HuH-7.5 (cell line): ENCODE measurements at regions not wholly inside any gene's neighbourhood (a gene's known extent, or its start where the extent isn't known, plus 50 kb on each side); places are given as distances from the start of the nearest gene placed in this dataset.
A peak's percentile ranks its signal among the peaks of the same experiment; 100 is the strongest.
"Not testable (repeated sequence)": the region's sequence is repeated elsewhere in the genome, so short reads cannot be mapped to it uniquely, and the experiment has no call there.

Experiments
- DNase-seq: peaks from one replicate; pipeline ENCODE4 v3.0.0; 2011; ENCODE audit warnings: low spot score

DNA sequence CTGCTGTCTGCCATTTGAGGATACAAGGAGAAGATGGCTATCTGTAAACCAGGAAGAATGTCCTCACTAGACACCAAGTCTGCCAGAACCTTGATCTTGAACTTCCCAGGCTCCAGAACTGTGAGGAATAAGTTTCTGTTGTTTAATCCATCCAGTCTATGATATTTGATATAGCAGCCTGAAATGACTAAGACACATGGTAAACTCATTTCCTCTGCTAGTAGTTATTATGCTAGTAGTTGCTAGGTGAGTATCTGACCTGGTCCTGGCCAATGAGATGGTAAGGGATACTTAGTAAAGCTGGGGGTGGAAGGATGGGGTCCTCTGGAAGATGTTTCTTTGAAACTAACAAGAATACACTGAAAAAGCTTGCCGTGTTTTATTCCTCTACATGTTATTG, 280.7 kb upstream of the ARHGEF26 start:
- no peak for DNase-seq

DNA sequence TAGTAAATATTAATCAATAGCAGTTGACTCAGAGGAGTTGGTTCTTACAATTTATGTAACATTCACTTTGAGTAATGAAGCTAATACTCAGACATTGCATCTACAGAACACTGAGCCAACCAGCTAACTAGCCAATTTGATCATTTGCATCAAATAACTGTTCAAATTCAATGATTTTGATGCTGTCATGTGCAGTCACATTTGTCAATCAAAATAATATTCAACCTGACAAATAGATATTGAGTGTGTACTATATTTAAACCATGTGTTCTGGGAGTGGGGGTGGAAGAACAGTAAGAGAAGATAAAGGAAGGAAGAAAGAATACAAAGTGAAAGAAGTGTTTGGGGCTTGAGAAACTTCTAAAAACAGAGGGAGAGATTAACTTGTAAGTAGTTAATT, 277.2 kb upstream of the ARHGEF26 start:
- no peak for DNase-seq

DNA sequence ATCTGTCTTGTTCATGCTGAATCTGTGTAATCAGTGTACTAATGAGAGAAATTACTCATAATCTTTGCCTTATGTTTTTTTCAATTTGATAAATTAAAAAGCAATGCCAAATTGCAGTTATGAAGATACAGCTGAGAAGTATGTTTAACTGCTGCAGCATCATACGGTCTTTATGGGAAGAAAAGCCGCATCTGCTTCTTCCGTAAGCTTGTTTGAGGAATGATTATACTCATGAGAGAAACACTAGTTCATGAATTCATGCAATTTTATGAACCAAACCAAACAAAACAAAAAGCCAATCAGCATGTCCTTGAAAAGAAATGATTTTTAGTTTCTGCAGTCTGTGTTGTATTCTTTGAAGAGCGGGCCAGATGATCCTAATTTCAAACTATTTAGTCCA, 275.9 kb upstream of the ARHGEF26 start:
- no peak for DNase-seq

DNA sequence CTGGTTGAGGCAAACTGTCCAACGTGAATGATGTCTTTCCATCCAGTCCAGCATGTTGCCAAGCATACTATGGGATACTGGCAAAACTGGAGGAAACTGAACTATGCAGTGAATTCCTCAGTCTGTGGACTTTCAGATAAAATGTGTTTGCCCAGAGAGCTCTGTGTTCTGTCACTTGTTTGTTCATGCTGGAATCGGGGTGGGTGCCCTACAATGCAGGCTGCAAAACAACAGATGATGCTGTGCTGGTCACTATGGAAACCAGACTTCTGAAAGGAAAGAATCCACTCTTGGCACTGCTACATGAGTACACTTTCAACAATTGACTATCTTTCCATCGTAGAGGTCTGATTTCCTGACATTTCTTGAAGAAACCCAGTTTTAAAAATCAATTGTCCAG, 272.5 kb upstream of the ARHGEF26 start:
- peak; percentile 22 for DNase-seq

DNA sequence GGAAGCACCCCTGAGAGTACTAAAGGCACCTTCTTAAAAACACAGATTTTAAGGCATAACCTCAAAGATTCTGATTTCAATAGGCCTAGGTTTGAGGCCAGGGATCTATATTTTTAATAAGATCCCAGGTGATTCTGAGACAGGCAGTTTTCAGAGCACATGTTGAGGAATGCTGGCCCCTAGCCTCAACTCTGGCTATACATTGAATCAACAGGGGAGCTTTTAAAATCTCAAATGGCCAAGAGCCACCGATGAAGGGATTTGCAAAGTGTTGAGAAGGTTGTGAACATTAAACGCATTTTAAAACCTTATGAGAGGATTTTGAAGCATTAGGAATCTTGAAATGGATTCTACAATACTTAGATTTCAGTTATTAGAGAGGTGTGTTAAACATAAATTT, 268.8 kb upstream of the ARHGEF26 start:
- no peak for DNase-seq

DNA sequence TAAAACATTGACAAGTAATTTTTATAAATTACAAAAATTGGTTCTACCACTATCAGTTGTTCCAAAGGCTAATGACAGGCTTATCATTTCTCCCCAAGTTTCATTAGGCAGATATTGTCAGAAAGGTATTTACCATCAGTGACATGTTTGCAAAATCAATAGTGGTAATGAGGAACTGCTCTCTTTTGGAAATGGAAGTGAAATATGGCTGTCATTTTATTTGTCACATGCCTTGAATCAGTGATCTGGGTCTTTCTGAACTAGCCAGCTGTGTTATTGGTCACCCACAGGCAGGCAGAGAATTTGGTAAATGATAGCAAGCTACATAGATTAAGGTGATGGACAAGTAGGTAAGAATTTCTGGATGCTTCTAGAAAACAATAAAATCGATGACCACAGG, 268.0 kb upstream of the ARHGEF26 start:
- no peak for DNase-seq

DNA sequence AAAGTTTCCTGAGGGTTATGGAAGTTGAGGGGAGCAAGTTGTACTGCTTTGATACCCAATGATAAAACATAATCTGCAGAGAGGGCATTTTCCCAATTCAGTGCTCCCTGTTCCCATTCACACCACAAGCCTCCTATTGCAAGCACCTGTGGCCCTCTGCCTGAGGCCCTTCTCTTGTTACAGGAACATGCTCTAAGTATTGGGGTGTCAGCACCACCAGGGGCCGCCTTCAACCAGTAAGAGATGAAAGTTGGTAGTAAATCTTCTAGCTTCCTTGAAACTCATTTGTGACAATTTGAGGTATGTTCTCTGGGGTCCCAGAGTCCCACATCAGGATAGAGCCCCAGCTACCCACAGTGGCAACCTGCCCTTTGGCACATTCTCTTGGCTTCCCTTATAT, 265.4 kb upstream of the ARHGEF26 start:
- DNase-seq: no peak

DNA sequence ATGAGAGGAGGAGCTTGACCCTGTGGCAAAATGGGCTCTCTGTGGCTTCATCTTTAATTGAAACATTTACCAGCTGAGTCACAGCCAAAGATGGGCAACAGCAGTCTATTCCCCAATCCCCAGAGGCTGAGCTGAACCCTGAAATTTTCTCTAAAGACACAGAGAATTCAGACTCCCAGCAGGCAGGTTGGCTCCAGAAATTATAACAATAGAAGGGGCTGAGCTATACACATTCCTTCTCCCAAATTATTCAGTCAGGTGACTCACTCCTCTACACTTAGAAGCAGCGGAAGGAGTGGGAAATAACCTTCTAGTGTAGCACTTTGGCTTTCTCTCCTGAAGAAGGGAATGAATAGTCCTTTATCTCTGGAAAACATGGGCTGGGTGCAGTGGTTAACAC, 264.3 kb upstream of the ARHGEF26 start:
- no peak for DNase-seq

DNA sequence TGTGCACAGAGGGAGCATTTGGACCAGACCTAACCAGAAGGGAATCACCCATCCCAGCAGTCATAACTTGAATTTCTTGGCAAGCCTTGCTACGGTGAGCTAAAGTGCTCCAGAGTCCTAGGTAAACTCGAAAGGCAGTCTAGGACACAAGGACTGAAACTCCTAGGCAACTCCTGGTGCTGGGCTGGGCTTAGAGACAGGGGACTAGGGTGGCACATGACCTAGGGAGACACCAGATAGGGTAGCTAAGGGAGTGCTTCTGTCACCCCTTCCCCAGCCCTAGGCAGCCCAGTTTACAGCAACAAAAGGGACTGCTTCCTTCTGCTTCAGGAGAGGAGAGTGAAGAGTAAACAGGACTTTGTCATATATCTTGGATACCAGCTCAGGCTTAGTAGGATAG, 256.4 kb upstream of the ARHGEF26 start:
- no peak for DNase-seq

DNA sequence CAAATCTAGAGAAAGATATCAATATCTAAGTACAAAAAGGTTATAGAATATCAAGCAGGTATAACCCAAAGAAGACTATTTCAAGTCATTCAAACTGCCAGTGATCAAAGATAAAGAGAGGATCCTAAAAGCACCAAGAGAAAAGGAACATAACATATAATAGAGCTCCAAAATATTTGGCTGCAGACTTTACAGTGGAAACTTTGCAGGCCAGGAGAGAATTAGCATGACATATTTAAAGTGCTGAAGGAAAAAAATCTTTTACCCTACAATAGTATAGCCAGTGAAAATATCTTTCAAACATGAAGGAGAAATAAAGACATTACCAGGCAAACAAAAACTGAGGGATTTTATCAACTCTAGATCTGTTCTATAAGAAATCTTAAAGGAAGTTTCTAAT, 254.3 kb upstream of the ARHGEF26 start:
- DNase-seq: no peak

DNA sequence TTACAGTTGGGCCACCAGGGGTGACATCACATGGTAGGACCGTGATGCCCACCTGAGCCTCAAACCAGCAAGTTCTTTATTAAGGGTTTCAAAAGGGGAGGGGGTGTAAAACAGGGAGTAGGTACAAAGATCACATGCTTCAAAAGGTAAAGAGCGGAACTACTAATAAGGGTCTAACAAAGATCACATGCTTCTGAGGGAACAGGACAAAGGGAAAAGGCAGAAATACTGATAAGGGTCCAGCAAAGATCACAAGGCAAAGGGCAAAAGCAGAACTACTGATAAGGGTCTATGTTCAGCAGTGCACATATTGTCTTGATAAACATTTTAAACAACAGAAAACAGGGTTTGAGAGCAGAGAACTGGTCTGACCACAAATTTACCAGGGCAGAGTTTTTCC, 246.8 kb upstream of the ARHGEF26 start:
- DNase-seq: not testable (repeated sequence)

DNA sequence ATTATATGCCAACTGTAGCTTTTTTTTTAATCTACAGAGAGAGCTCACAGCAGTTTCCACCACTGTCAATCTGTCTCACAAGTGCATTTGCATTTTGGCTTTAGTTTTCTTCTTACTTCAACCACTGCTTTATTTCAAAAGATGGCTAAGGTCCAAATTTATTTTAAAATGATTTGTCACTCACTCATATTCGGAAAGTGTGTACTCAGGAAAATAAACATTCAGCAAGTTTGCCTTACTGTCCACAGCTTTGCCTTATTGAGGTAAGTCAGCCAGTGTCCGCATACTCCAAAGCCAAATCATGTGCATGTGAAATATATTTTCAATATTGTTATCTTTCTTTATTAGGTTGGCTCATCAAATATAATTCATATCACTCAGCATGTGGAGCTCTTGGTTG, 240.7 kb upstream of the ARHGEF26 start:
- no peak for DNase-seq

DNA sequence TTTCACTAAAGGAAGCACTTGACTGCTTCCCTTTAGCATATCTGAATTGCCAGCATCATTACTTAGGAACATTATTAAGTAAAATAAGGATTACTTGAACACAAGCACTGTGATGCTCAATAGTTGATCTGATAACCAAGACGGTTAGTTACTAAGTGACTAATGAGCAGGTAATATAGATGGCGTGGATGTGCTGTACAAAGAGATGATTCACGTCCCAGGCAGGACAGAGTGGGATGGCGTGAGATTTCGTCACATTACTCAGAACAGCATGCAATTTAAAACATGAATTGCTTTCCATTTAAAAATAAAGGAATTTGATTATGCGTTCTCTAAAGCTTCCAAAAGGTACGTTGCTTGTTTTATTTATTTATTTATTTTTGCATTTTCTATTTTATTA, 240.0 kb upstream of the ARHGEF26 start:
- no peak for DNase-seq

DNA sequence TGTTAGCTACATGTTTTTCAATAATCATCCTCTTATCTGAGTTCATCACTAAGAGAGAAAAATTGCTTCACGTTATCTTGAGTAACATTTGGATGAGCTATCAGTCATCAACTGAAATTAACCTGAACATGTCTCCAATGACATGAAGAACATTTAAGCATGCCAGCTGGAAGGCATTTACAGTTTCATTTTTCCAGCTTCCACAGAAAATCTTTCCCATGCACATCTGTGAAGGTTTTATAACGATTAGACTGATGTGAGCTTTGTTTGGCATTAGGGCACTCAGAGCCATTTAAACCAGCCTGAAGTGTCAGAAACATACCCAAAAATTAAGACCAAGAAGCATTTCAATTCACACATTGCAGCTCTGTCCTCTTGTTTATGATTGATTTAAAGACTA, 235.8 kb upstream of the ARHGEF26 start:
- DNase-seq: no peak

DNA sequence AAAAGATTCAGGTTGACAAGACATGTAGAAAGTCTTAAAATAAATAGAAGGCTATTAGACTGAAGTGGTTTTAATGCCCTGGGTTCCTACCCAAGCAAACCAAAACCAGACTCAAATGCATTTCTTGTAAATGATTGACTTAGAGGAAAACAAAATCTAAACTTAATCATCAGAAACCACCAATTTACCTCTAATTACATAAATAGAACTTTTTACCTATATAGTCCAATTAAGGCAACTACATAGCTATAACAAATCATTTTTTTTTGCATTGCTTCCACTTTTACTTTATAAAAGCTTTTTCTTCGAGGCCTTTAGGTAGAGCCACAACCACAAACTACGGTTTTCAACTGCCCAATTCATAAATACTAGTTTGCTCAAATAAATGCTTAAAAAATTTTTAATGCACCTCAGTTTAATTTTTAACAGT, 231.3 kb upstream of the ARHGEF26 start:
- DNase-seq: no peak

DNA sequence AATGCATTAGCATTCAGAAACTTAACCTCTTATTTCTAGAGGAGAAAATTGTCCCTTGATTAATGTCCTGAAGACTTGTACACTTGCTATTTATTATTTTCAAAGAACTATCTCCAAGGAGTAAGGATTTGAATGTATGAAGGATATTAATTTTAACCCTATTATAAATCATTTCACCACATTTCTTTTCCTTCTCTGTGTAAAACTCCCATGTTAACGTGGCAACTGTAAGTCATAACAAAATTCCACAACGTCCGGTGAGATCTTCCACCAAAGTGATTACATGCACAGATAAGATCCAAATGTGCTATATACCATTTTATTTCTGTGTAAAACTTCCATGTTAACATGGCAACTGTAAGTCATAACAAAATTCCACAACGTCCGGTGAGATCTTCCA, 229.1 kb upstream of the ARHGEF26 start:
- DNase-seq: no peak

DNA sequence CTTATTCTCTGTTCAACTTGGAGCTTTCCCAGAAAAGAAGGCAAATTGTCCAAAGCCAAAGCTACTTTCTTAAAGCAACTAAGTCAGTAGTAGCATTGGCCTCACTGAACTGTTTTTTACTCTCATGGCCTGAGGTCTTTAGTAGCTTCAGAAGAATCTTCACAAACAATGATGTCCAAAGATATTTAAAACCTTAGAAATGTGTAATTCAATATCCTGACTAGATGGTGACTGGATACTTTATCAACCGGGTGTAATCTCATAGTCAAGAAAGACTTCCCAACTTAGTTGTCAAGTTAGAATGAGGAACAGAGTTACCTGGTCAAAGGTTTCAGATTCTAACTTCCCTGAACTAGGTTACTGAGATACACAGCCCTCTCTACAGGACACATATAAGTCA, 226.3 kb upstream of the ARHGEF26 start:
- no peak for DNase-seq

DNA sequence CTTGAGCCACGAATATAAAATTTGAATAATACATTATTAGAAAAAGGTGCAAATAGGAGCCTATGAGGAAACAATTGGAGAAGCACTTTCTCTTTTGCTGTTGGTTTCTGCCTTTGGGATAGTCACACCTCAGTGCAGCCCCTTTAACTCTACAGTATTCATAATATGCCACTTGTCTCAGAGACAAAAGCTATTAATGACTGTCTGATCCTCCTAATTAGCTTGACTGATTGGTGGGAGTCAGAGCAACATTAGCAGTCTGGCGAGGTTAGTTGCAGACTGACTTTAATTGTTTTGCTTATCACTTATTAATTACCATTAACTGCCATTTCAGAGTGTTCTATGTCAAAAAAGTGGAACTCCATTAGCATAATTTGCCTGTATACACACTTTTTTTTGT, 225.0 kb upstream of the ARHGEF26 start:
- no peak for DNase-seq

DNA sequence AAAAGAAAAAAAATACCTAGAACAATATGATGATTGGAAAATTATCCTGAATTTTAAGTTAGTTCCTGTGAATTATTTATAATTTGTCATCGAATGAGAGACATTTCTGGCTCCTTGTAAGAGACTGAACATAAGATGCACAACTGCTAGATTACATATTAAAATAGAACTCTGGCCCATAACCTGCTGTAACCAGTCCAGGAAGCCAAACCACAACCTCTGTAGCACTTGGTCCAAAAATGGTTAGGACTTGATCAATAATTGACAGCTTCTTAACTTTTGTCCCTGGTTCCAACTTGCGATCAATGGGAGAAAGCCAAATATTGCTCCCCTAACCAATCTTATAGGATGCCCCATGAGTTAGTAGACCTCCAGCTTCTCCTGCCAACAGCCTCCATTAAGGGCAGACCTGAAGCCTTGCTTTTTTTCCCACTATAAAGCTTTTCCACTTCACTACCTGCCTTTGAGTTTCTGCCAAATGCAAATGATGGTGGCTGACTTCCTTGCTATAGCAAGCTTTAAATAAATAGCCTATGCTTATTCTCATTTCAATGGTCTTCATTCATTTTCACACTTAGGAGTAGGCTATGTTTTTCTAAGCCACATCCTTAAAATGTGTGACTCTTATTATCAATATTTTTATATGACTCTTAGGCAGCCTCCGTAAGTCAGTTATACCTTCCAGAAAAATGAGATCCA, 224.0 kb upstream of the ARHGEF26 start:
- no peak for DNase-seq

DNA sequence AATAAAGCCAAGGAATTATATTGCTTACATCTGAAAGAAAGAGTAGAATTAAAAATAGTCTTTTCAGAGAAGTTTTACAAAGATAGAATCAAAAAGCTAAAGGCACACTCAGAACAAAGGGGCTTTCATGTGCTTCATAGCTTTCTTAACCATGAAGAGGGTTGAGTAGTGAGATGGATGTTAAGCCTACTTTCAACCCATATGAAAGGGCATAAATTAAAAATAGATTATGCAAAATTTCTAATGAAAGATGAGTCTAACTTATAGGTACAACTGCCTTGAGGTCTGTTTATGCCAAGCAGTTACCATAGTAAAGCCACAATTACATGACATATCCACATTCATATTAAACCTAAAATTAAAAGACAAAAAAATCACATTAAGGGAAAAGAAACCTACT, 223.3 kb upstream of the ARHGEF26 start:
- no peak for DNase-seq

DNA sequence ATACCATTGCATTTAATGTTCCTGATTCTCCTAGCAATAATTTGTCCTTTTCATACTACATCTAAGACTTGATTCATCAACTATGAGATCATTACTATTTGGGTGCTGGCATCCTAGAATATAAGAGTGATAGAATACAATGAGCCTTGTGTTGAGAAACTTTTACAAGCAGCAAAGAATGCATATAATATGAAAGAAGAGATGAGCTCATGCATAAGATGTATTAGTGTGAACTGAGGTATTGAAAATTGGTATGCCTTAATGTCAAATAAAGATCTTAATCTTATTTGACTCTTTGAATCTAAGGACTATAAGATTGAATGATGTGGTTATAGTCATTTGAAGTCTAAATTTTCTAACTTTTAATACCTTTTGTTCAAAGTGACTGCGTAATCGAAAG, 220.0 kb upstream of the ARHGEF26 start:
- no peak for DNase-seq

DNA sequence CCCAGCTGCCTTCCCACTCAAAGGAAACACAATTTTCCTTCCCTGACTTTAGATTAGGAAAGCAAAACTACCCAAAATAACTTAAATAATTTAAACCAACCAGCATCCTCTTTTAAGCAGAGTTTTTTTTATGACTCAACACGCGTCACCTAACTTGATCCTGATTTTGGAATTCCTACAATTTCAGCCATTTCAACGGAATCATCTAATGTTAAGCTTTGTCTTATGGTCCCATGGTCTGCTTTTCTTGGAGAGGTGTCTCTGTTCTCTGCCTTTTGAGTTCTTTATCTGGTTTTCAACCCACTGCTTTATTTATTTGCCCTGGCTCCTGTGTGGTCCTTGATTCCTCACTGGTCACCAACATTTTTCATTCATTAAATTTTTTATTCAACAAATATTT, 219.2 kb upstream of the ARHGEF26 start:
- no peak for DNase-seq

DNA sequence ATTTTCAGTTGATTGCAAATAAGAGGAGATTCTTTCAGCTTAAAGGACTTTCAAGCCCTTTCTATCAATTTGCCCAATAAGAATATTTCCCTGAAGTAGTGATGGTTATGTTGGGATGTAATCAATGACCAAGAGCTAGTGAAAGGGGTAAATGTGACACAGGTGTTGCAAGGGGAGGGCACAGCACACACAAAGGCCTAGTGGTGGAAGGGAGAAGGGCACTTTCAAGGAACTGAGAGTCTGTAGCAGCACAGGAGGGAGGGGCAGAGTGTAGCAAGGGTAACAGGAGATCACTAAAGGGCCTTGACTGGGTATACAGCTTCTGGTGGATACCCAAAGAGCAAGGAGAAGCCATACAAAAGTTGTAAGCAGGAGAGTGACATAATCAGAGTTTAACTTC, 217.8 kb upstream of the ARHGEF26 start:
- DNase-seq: no peak

DNA sequence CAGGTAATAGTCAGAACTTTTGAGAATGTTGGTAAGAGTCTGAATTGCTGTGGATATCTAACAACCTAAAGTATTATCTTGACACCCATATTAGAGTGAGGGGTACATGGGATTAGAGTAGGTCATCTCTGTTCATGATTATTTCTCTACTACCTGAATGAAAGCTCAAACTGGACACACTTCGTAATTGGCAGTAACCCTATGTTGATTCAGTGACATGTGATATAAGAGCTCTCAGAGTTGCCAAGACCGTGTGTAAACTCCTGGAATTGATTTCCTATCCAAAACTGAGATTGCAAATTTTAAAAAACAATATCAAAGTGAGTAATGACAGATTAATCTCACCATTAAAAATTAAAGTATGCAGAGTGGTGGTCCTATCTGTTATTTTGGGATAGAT, 214.8 kb upstream of the ARHGEF26 start:
- DNase-seq: no peak

DNA sequence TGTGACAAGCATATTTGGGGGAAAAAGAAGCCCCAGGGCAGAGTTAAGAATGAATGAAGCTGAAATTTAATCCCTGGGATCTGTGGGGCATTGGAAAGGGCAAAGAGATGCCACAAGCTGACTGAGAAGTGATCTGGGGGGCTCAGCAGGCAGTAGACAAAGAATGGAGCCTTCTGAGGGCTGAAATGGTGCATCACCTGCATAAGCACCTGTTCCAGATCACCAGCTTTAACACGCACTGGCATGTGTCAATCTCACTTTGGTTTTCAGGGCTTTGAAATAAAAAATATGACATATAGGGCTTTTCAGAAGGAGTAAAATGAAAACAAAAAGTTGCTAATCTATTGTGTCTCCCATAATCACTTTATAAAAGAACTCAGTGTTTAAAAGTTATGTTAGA, 210.8 kb upstream of the ARHGEF26 start:
- no peak for DNase-seq
